ENCODE measurements at regions not wholly inside any gene's neighbourhood (a gene's known extent, or its start where the extent isn't known, plus 50 kb on each side); places are given as distances from the start of the nearest gene placed in this dataset.

- TF ChIP-seq CTCF (IDR thresholded peaks at IDR 0.05; ENCODE audit: low read length) (no peak), EZH2 (IDR thresholded peaks at IDR 0.05; ENCODE audit: borderline replicate concordance, low read length) (no peak)
Measured at GRCh38 chr15:38823263-38823662, 258.6 kb upstream of the RASGRP1 start.
